Liver (tissue), 8 donors: ENCODE measurements at regions not wholly inside any gene's neighbourhood (a gene's known extent, or its start where the extent isn't known, plus 50 kb on each side); places are given as distances from the start of the nearest gene placed in this dataset.

Experiments
- DNase-seq: peaks from one replicate; pipeline ENCODE4 v3.0.0-alpha.2; 2017; ENCODE audit warnings: low spot score
- H3K27ac ChIP-seq, 2 donors: one replicate each; pipeline ENCODE4 v1.7.0; 2013; ENCODE audit warnings: inconsistent platforms in 2 of 2, low read length in 2 of 2, control low read depth in 1 of 2, low read depth in 1 of 2, mild to moderate bottlenecking in 1 of 2
- H3K27me3 ChIP-seq, 4 donors: one replicate each; pipeline versions ENCODE4 v1.6.1 to v1.7.0; 2013; ENCODE audit warnings: low read length in 3 of 4, inconsistent platforms in 1 of 4, mild to moderate bottlenecking in 1 of 4, moderate library complexity in 1 of 4; ENCODE audit not compliant: control insufficient read depth in 4 of 4, insufficient read depth in 4 of 4
- H3K36me3 ChIP-seq, 4 donors: one replicate each; pipeline versions ENCODE4 v1.6.1 to v1.7.0; 2013; ENCODE audit warnings: low read length in 3 of 4, mild to moderate bottlenecking in 3 of 4, low read depth in 1 of 4, moderate library complexity in 1 of 4; ENCODE audit not compliant: control insufficient read depth in 4 of 4, insufficient read depth in 3 of 4
- H3K4me1 ChIP-seq, 4 donors: one replicate each; pipeline versions ENCODE4 v1.6.1 to v1.7.0; 2013; ENCODE audit warnings: low read length in 3 of 4, mild to moderate bottlenecking in 3 of 4, moderate library complexity in 1 of 4; ENCODE audit not compliant: control insufficient read depth in 4 of 4, insufficient read depth in 4 of 4
- H3K4me3 ChIP-seq, 3 donors: one replicate each; pipeline versions ENCODE4 v1.6.1 to v1.7.0; 2013; ENCODE audit warnings: low read length in 3 of 3, control low read depth in 1 of 3, low read depth in 1 of 3, mild to moderate bottlenecking in 1 of 3
- H3K9ac ChIP-seq, 2 donors: one replicate each; pipeline ENCODE4 v1.7.0; 2013; ENCODE audit warnings: low read length in 2 of 2, mild to moderate bottlenecking in 2 of 2, moderate library complexity in 2 of 2, control low read depth in 1 of 2, low read depth in 1 of 2
- H3K9me3 ChIP-seq, 4 donors: one replicate each; pipeline versions ENCODE4 v1.6.1 to v1.7.0; 2013; ENCODE audit warnings: low read length in 3 of 4; ENCODE audit not compliant: control insufficient read depth in 4 of 4
- CTCF ChIP-seq: fragments of 150-350 bp; IDR thresholded peaks from 2 replicates; pipeline ENCODE4 v1.5.1; 2017; ENCODE audit warnings: improper control_type of control experiment, low read depth, low read length; ENCODE audit not compliant: missing input control
- EGR1 ChIP-seq, 2 donors: IDR thresholded peaks; 2 replicates each; pipeline ENCODE4 v1.6.1; 2016 to 2018; ENCODE audit warnings: antibody characterized with exemption in 2 of 2, low read depth in 2 of 2
- FOXA1 ChIP-seq: IDR thresholded peaks from 2 replicates; pipeline ENCODE4 v1.6.1; 2016; ENCODE audit warnings: antibody characterized with exemption
- FOXA2 ChIP-seq: IDR thresholded peaks from 2 replicates; pipeline ENCODE4 v1.6.1; 2016; ENCODE audit warnings: antibody characterized with exemption
- GABPA ChIP-seq, 2 donors: IDR thresholded peaks in 1 of 2; conservative IDR thresholded peaks in 1 of 2; 2 replicates each; pipeline ENCODE4 v1.6.1; 2016; ENCODE audit warnings: antibody characterized with exemption in 2 of 2, mild to moderate bottlenecking in 1 of 2, moderate library complexity in 1 of 2
- HNF4A ChIP-seq, 2 donors: conservative IDR thresholded peaks; 2 replicates each; pipeline ENCODE4 v1.6.1; 2016; ENCODE audit warnings: antibody characterized with exemption in 2 of 2, mild to moderate bottlenecking in 2 of 2
- JUND ChIP-seq, 2 donors: IDR thresholded peaks; 2 replicates each; pipeline ENCODE4 v1.6.1; 2016; ENCODE audit warnings: antibody characterized with exemption in 2 of 2
- NR2F2 ChIP-seq: IDR thresholded peaks from 2 replicates; pipeline ENCODE4 v1.6.1; 2016; ENCODE audit warnings: antibody characterized with exemption
- RAD21 ChIP-seq, 2 donors: IDR thresholded peaks; 2 replicates each; pipeline ENCODE4 v1.6.1; 2016; ENCODE audit warnings: antibody characterized with exemption in 2 of 2, mild to moderate bottlenecking in 2 of 2
- RXRA ChIP-seq, 2 donors: IDR thresholded peaks; 2 replicates each; pipeline ENCODE4 v1.6.1; 2017 to 2018; ENCODE audit warnings: antibody characterized with exemption in 2 of 2, mild to moderate bottlenecking in 1 of 2
- SP1 ChIP-seq: IDR thresholded peaks from 2 replicates; pipeline ENCODE4 v1.6.1; 2018; ENCODE audit warnings: antibody characterized with exemption, mild to moderate bottlenecking
- TAF1 ChIP-seq: conservative IDR thresholded peaks from 2 replicates; pipeline ENCODE4 v1.6.1; 2016; ENCODE audit warnings: antibody characterized with exemption, mild to moderate bottlenecking
- YY1 ChIP-seq: IDR thresholded peaks from 2 replicates; pipeline ENCODE4 v1.6.1; 2016; ENCODE audit warnings: antibody characterized with exemption, mild to moderate bottlenecking
- ZBTB33 ChIP-seq: IDR thresholded peaks from 2 replicates; pipeline ENCODE4 v1.6.1; 2016; ENCODE audit warnings: antibody characterized with exemption
- WGBS: extraction: QIAGEN DNeasy Blood & Tissue Kit; methylation state at CpG from one replicate; pipeline ENCODE4 v1.1.7; 2013; 5-methylcytosine and 5-hydroxymethylcytosine counted together
- TF ChIP-seq, protein P1 (sequence below): IDR thresholded peaks from 2 replicates; pipeline ENCODE4 v1.6.1; 2016; ENCODE audit warnings: antibody characterized with exemption, mild to moderate bottlenecking
- TF ChIP-seq, protein P2 (sequence below): IDR thresholded peaks from 2 replicates; pipeline ENCODE4 v1.6.1; 2016; ENCODE audit warnings: antibody characterized with exemption
- donor health status: healthy.
- donor health status: healthy.
- donor health status: healthy.
- donor health status: healthy.
- donor health status: healthy.

- TF ChIP-seq CTCF (no peak), SP1 (no peak), RAD21 (IDR thresholded peaks at IDR 0.05) (no peak), JUND (IDR thresholded peaks at IDR 0.05) (no peak), ZBTB33 (no peak), FOXA2 (no peak), YY1 (no peak), TAF1 (no peak)
- TF ChIP-seq, protein P1, sequence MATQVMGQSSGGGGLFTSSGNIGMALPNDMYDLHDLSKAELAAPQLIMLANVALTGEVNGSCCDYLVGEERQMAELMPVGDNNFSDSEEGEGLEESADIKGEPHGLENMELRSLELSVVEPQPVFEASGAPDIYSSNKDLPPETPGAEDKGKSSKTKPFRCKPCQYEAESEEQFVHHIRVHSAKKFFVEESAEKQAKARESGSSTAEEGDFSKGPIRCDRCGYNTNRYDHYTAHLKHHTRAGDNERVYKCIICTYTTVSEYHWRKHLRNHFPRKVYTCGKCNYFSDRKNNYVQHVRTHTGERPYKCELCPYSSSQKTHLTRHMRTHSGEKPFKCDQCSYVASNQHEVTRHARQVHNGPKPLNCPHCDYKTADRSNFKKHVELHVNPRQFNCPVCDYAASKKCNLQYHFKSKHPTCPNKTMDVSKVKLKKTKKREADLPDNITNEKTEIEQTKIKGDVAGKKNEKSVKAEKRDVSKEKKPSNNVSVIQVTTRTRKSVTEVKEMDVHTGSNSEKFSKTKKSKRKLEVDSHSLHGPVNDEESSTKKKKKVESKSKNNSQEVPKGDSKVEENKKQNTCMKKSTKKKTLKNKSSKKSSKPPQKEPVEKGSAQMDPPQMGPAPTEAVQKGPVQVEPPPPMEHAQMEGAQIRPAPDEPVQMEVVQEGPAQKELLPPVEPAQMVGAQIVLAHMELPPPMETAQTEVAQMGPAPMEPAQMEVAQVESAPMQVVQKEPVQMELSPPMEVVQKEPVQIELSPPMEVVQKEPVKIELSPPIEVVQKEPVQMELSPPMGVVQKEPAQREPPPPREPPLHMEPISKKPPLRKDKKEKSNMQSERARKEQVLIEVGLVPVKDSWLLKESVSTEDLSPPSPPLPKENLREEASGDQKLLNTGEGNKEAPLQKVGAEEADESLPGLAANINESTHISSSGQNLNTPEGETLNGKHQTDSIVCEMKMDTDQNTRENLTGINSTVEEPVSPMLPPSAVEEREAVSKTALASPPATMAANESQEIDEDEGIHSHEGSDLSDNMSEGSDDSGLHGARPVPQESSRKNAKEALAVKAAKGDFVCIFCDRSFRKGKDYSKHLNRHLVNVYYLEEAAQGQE = no peak
- TF ChIP-seq, protein P2, sequence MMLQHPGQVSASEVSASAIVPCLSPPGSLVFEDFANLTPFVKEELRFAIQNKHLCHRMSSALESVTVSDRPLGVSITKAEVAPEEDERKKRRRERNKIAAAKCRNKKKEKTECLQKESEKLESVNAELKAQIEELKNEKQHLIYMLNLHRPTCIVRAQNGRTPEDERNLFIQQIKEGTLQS = no peak
- no peak overlapping the region for H3K9ac ChIP-seq
- peaks cover 0 to 2% (median 0%) of the 10 kb centered on the region in 4 donors for H3K9me3 ChIP-seq
- no peaks in the 10 kb centered on the region for H3K4me1 ChIP-seq
- DNase-seq = no peak
- WGBS = 73% methylated on average over 5 of the region's 5 CpGs
- H3K36me3 ChIP-seq = no peaks in the 10 kb centered on the region
- H3K27ac ChIP-seq = no peak overlapping the region
- H3K4me3 ChIP-seq = no peak overlapping the region
- H3K27me3 ChIP-seq = no peaks in the 10 kb centered on the region
Measured at GRCh38 chr16:23005951-23006350, 143.3 kb downstream of the USP31 start.

DNA sequence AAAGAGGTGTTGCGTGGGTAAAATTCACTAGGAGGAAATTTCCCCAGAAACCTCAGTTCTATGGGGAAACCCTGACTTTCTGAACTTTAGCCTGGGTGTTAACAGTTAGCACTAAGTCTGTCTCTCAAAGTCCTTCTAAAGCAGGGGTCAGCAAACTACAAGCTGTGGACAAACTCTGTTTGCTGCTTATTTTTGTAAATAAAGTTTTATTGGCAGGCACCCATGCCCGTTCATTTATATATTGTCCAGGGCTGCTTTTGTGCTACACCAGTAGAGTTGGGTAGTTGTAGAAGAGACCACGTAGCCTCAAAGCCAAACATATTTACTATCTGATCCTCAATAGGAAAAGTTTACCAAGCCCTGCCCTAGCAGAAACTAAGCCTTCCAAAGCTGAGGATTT lies 159.7 kb downstream of the USP31 start:
- 57% methylated on average over 3 of the region's 3 CpGs for WGBS
- H3K27ac ChIP-seq = no peak overlapping the region
- no peak overlapping the region for H3K9ac ChIP-seq
- H3K4me3 ChIP-seq = no peak overlapping the region
- no peaks in the 10 kb centered on the region for H3K4me1 ChIP-seq
- H3K27me3 ChIP-seq = peaks cover 0 to 8% (median 2%) of the 10 kb centered on the region in 4 donors
- DNase-seq = no peak
- no peaks in the 10 kb centered on the region for H3K36me3 ChIP-seq
- peaks cover 0 to 4% (median 3%) of the 10 kb centered on the region in 4 donors for H3K9me3 ChIP-seq
- TF ChIP-seq FOXA1 = no peak
- TF ChIP-seq, protein P1 = no peak
- TF ChIP-seq RAD21 (IDR thresholded peaks at IDR 0.05) = no peak
- TF ChIP-seq YY1 = no peak
- TF ChIP-seq TAF1 = no peak
- no peak for TF ChIP-seq GABPA (IDR thresholded peaks at IDR 0.05 in 1 of 2, conservative IDR thresholded peaks at IDR 0.05 in 1 of 2)
- TF ChIP-seq ZBTB33 = no peak
- no peak for TF ChIP-seq NR2F2
- TF ChIP-seq EGR1 (IDR thresholded peaks at IDR 0.05; ENCODE audit: low read depth in 2 of 2) = no peak
- TF ChIP-seq SP1 = no peak
- no peak for TF ChIP-seq RXRA (IDR thresholded peaks at IDR 0.05)
- TF ChIP-seq, protein P2 = no peak
- no peak for TF ChIP-seq HNF4A (conservative IDR thresholded peaks at IDR 0.05)
